ELF-1 (cell line): ENCODE measurements at regions not wholly inside any gene's neighbourhood (a gene's known extent, or its start where the extent isn't known, plus 50 kb on each side); places are given as distances from the start of the nearest gene placed in this dataset.
A peak's percentile ranks its signal among the peaks of the same experiment; 100 is the strongest.

Experiments used
- DNase-seq: peaks from one replicate; pipeline ENCODE4 v3.0.0-alpha.2; 2016; ENCODE audit warnings: low read depth, low spot score

DNA sequence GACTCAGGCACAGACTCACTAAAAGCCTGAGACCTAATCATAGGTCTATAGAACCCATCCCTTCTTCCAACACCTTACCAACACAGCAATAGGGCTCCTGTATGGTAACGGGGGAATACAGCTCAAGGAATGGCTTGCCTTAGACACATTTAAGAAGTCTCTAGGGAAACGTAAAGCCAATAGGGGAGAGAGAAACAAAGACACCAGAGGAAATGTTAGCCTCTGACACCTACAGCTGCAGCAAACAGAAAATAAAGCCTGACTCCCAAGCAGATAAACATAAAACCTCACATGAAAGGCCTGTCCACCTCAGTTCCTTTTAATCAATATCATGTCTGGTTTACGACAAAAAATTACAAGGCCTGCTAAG, 51.1 kb upstream of the NCOA1 start:
- DNase-seq = no peak

DNA sequence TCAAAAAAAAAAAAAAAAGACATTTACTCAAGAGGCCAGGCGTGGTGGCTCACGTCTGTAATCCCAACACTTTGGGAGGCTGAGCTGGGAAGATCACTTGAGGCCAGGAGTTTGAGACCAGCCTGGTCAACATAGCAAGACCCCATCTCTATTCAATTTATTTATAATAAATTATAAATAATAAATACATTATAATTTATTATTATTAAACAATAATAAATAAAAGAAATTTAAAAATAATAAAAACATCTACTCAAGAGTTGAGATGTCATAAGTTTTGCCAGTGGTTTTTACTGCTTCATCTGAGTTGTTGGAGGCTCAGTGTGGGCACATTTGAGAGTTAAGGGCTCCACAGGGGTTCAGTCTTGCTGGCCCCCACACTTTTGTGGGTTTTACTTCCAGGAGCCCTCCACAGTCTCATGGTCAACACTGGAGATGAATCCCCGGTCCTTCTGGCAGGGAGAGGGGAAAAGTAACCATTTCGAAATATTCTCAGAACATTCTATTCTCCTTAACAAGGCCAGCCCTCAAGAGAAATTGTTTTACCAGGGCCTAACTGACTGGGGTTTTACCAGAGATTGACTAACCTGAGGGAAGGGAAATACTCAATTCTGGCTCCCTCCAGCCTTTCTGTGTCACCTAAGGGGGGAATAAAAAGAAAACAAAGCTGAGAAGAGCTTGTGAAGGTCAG, 51.6 kb upstream of the NCOA1 start:
- no peak for DNase-seq

GRCh38 chr2:24438106-24438505, 52.9 kb upstream of the NCOA1 start:
- DNase-seq = no peak

DNA sequence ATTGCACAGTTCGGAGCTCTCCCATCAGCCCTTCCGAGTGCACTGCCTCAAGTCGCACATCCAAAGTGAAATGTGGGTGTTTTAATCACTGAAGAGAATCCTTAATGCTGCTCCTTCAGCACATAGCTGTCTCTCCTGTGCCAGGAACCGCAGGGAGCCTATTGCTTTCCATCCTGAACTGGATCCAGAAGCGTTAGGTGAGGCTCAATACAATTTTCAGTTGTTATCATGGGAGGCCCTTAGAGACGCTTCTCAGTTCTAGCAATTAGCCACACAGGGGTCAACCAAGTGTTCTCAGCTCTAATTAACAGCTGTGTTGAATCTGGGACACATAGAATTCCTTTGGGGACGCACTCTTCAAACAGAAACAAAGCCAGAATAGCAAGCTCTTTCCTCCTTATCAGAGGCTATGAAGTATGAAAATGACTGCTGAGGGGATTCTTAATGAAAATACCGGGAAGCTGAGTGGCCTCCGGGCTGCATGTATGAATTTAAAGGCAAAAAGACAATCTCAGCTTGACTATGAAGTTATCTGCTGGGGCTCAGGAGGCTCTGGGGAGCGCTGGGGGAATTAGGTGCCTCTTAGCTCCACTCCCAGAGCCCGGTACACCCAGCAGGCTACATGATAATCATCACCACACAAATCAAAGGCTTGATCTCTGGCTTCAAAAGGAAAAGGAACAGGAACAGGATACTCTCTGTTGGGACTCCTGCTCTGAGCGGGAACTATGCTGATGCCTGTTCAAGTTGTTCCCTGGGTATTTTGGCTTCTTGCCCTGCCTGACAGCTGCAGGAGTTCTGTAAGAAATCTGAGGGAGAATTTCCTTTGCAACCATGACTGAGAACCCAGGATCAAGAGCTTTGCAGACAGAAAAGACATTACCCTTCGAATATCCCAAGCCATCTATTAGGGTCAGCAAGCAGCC, 55.4 kb upstream of the NCOA1 start:
- peak; percentile 45 for DNase-seq

GRCh38 chr2:24434541-24434940, 56.5 kb upstream of the NCOA1 start:
- peak; percentile 49 for DNase-seq

DNA sequence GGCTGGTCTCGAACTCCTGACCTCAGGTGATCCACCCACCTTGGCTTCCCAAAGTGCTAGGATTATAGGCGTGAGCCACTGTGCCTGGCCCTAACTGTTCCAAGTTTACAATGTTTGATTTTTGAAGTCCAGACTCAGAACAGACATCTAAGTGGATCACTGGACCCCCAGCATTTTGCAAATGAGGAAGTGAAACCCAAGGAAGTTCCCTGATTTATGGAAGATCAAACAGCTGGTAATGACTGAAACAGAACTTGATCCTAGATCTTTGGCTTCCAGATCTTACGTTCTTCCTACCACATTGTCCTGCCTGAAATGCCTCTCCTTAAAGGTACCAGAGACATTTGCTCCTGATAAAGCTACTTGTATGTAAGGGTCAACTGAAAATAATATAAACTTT, 58.3 kb upstream of the NCOA1 start:
- no peak for DNase-seq

DNA sequence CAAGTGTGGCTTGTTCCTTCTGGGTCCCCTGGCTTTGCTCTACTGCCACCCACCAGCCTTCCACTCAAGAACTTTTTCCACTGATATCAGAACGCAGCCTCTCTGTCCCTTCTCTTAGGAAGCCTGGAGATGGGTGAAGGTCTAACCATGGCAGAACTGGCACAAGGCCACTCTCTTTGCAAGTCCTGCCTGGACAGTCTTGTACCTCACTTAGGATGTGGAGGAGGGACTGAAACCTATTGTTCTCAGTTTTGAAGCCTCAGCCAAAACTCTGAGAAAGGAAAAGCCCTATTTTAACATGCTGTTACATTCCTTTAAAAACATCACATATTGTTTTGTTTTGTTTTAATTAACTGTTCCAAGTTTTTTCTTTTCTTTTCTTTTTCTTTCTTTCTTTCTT, 58.9 kb upstream of the NCOA1 start:
- no peak for DNase-seq

DNA sequence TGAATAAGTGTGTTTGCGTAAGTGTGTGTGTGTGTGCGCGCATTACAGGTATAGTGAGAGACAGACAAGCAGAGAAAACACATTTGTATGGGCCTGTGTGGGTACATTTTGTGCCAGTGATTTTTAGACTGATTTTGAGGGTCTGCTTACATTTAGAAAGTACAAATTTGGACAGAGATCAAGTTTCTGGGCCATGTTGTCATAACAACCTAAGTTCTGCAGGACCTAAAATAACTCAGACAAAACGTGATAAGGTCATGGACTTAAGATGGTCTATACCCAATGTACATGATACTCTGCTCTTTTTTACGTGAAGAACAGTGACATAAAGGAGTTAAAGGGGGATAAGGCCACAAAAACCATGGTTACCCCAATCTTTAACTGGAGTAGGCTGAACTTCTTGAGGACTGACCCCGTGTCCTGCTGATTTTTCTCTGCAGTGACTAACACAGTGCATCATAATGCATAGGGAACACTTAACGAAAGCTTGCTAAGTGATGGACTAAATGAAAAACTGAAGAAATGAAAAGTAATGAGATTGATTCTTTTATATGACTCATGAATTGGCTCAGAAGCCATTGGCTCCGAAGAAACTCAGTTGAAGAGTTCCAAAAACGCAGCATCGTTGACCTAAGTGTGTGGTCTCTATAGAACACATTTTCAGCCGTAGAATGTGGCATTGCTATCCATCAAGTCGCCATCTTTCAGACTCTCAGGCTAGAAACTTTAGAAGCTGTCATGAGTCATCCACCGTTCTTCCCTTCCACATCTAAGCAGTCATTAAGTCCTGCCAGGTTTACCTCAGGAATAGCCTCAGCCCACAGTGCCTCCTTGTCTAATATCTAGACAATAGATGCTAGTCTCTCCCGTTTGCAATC, 61.6 kb upstream of the NCOA1 start:
- no peak for DNase-seq

GRCh38 chr2:24424387-24424786, 64.1 kb upstream of the ITSN2 start:
- no peak for DNase-seq

GRCh38 chr2:24423095-24423494, 62.8 kb upstream of the ITSN2 start:
- no peak for DNase-seq

DNA sequence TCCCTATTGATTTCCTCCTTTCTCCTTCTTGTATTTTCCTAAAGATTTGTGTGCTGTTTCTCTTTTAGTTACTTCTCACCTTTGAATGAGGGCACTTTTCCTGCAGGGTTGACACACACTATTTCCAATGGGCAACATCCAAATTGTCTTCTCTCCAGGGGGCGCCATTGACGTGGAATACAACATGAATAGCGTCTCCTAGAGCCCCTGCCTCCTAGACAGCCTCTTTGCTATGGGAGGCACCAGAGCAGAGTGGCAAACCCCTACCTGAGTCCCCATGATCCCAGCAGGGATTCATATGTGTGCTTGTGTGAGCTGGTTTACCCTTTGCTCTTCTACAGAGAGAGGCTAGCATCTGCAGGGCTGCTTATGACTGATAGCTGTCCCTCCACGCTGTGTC, 61.3 kb upstream of the ITSN2 start:
- peak; percentile 75 for DNase-seq

DNA sequence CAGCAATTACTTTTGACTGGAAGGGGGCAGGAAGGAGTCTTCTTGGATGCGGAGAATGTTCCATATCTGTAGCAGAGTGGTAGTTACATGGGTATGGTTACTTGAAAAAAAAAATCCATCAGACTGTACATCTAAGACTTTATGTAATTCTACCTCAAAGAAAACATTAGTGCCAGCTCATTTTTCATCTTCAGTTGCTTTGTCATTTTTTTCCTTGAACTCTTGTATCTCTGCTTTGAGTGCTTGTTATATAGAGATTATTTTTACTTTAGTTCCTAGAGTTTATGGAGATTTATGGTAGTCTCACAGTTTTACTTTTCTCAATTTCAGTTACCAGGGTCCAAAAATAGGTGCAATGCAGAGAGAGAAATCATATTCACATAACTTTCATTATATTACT, 60.0 kb upstream of the ITSN2 start:
- no peak for DNase-seq

DNA sequence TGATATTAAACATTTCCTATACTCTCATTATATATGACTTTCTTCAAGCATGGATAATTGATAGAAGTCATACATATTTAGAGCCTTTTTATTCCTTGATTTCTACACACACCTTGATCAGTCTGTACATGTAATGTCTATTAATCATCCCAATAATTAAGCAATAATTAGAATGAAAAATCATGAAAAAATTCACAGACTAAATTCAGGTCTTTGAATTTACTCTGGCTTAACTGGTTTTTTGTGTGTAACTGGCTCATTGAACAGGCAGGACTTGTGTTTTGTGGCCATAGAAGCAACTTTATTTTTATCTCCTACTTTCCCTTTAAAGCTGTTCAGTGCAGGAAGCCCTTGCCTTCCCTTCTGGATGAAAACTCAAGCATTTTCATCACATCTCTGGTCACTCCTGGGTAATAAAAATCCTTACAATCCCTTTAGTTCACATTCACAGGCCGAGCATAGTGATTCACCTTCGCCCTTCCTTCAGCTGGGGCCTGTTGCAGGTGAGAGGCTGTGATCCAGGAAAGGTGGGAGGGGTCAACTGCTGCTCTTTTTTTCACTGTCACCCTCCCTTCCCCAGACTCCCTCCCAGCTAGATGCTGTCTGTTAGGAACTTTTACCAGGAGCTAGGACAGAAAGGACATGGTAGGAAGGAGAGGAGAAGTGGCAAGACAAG, 58.0 kb upstream of the ITSN2 start:
- DNase-seq = peak; percentile 83

DNA sequence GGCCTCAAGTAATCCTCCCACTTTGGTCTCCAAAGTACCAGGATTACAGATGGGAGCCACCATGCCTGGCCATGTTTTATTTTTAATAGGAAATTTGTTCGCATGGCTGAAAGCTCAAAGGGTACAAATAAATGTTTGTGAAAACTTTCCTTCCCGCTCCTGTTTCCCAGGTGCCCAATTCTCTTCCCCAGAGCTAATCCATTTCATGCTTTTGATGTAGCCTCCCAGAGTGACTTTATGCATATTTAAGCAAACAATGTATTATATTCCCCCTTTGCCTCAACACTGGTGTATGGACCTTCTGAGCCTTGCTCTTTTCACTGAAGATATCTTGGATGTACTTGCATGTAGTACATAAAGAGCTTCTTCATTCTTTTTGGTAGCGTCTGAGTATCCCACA, 52.5 kb upstream of the ITSN2 start:
- no peak for DNase-seq

- DNase-seq = peak; percentile 75
These were observed 51.3 kb upstream of the ITSN2 start for GRCh38 chr2:24411488-24412151.

DNA sequence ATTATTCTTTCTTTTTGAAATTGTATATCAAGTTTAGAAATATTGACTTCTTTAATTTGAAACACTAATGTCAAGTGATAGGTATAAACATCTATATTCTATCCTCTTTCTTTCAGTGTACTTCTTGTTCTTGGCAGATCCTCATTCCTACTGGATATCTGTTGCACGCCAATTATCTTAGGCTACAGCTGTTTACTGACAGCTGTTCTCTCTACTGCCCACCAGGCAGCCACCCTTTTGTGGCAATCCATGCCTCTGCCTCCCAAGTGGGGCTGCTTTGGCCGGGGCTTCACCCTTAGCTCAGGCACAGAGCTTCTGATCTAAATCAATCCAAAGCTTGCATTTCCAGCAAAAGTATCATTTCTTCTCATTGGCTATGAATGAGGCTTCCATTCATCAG, 50.6 kb upstream of the ITSN2 start:
- no peak for DNase-seq

DNA sequence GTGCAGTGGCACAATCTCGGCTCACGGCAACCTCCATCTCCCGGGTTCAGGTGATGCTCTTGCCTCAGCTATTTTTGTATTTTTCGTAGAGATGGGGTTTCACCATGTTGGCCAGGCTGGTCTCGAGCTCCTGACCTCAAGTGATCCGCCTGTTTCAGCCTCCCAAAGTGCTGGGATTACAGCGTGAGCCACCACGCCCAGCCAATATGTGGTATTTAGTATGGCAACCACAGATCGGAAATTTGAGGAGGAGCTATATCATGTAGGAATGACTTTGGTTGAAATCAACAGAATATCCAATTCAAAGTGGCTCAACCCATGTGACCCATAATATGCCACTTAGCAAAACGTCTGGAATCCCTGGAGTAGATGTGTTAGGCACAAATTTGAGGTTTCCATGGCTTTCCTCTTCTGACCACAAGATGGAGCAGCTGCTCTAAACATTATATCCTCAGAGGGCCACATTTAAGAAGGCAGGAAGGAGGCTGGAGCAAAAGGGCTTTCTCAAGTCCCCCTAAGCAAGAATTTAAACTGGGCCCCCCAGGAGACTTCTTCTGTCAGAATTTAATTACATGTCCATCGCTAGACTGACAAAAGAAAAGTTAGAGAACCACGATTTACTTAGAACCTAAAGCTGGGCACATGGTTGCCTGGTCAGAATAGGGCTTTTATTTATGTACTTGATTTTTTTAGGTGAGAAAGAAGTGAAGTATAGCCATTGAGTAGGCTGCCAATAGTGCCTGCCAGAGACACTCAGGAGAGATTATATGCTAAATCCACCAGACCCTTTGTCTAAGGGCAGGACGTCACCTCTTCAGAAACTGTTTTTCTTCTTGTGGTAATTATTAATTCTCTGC, 49.6 kb upstream of the ITSN2 start:
- DNase-seq = peak; percentile 82
